Ecto neural progenitor cell (in vitro differentiated cells): ENCODE measurements at regions not wholly inside any gene's neighbourhood (a gene's known extent, or its start where the extent isn't known, plus 50 kb on each side); places are given as distances from the start of the nearest gene placed in this dataset.

ENCODE experiments used
- DNase-seq: peaks from one replicate; pipeline ENCODE4 v3.0.0-alpha.2; 2018; ENCODE audit warnings: low spot score

DNA sequence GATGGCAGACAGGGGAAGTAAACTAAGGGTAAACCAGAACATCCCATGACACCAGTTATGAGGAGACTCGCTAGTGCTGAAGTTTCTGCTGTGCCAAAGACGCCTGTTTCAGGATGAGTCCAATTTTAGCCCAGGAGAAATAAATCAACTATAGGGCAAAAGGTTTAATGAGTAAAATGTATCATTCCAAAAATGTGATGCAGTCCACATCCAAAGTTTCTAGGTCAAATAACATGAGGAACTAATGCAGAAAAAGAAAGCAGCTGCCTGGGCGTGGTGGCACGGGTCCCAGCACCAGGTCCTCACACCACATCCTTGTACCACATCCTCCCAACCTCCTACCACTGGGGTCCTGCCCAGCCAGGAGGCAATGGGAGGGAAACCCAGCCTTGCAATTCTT, 126.9 kb upstream of the CTAGE1 start:
- DNase-seq = no peak

DNA sequence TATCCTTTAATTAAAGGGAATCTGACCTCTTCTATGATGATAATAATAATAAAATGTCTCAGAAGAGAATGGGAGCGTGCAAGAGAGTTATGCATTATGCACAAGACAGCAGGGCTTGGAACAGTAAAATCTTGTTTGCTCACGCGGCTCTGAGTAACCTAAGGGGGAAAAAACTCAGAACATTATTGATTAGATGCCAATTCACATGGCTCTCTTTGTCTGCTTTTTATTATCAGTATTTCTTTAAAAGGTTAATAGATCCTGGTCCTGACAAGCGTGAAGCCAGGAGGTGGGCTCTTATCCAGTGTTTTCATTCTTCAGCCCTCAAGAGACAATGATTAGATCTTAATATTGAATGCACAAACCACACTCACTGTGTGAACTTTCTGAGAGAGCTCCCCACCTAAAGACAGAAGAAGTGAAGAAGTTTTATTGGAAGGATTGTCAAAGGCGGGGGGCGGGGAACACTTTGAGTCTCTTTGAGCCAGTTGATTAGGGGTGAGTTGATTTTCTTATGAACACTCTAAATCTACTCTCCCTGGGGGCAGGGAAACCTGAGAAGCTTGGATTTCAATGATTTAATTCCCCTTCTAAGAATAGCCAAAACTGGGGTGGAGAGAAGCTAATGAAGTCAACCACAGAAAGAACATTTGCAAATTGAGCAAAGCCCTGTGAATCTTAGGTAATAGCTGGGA, 127.5 kb upstream of the CTAGE1 start:
- no peak for DNase-seq

DNA sequence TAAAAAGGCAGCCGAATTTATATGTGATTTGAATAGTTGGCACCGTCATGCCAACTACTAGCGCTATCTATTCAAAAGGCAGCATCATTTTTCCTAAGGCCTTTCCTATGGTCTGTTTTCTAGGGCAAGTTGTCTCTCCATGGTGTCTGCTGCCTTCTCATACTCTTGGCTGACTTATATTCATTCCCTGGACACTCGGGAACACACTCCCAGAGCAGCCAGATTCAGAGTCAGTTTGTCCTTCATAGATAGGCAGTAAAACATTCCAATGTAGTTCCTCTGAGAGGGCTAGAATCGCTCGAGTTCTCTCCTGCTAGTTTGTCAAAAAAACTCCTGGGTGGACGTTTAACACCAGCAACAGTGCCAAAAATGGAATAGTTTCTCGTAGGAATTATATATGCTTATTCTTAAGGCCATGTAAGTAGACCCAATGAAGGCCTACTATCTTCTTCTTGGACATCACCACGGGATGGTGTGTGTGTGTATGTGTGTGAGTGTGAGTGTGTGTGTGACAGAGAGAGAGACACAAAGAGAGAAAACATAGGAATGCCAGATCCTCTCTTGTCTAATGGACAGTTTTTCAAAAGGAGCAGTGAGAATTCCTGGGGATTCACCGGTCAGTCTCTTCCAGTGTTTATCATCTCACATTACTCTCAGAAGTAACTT, 129.3 kb upstream of the CTAGE1 start:
- DNase-seq = no peak

DNA sequence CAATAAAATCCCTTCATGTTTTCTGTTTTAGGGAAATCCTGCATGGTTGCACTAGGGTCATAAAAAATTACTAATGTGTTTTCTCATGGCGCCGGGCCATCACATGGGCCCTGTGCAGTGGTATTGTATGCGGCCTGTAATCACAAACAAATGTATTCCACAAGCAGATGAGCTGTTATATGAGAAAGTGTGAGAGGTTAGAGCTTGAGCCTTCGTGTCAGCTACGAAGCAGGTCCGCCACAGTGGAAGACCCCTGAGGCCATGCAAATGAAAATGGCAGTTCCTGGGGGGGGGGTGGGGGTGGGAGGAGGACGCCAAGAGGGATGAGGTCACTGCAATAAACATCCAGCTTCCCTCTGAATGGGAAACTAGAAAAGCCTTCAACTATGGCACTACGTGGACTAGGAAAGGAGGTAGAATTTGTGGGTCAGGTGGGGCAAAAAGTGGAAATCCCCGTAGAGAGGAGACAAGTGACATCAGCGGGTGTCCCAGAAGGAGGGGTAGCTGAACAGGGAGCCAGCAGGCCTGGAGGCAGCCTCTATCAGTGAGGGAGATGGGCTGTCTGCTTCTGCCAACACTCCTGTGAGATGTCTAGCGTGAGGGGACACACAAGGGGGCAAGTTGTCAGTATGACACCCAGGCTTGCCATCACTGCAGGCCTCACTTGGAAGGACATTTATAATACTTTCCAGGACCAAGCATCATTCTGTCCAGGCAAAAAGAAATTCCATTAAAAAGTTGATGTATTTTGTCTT, 130.3 kb upstream of the CTAGE1 start:
- DNase-seq = no peak

DNA sequence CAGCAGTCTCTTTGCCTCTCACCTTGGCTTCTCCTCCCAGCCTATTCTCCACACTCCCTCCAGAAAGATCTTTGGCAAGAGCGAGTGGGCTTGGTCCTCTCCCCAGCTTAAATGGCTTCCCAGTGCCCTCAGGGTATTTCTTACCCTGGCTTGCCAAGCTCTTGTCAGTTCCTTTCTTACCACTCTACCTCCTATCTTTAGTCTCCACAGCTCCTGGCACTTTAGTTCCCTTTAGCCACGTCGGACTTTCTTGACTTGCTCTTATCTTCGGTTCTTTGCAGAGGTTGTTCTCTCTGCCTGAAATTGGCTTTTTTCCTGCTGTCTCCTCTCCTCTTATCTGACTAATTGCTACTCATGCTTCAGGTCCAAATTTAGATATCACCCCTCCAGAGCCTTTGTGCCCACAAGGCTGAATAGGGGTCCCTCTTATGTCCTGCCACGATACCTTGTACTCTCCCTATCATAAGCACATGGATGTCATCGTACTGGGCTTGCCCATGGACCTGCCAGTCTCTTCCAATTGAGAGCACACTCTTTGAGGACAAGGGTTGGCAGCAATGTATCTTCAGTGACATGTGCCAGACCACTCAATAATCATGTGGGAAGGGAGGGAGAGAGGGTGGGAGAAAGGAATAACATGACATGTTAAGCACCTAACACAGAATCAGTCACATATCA, 131.7 kb upstream of the CTAGE1 start:
- DNase-seq = no peak

DNA sequence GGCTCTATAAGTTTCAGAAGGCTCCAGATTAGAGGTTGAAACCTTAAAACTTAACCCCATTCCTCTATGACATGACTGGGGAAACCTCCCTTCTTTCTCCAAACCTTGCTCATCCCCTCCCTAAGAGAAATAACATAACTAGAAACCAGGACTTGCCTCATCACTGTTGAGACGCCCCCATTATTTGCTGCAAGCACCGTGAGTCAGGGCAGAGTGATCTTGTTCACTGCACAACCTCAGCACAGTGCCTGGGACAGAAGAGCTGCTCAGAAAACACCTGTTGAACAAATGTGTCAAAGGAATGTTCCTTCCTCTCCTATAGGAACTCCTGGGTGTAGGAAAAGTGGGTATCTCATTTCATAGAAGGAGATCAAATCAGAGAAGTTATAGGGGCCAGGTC, 132.7 kb upstream of the CTAGE1 start:
- DNase-seq = no peak

DNA sequence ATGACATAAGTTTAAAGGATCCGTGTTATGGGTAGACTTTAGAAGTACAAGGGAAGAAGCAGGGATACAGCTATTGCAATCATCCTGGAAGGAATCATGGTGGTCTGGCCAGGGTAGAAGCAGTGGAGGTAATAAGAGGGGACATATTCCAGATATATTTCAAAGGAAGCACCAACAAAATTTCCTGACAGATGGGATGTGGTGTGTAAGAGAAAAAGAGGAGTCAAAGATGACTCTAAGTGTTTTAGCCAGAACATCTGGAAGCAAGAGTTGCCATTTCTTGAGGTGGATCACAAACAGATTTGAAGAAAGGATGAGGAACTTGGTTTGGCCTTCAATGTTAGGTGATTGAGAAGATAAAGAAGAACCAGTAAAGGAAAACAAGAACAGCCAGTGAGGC, 133.1 kb upstream of the CTAGE1 start:
- no peak for DNase-seq

DNA sequence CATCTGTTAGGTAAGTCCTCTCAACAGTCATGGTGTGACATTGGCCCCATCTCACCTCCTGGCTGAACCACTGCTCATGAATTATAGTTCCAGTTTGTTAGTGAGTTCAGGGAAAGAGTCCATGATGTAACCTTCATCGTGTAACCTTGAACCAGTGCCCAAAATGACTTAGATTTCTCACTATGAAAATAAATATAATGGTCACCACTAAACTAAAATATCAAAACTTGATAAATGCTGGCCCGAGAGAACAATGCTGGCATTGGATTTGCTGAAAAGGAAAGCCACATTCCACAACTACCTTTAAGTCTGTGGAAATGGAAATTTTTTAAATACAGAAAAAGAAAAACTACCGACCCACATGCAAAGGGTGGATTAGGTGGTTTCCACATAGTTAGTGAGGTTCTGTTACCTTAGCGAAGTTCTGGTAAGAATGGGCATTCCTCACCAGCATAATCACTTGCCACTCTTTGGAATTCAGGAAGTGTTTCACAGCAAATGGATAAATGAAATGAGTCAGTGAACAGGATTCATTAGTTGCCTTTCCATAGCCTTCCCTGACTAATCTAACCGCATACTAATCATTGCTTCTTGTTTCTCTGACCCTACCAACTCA, 133.9 kb upstream of the CTAGE1 start:
- no peak for DNase-seq

DNA sequence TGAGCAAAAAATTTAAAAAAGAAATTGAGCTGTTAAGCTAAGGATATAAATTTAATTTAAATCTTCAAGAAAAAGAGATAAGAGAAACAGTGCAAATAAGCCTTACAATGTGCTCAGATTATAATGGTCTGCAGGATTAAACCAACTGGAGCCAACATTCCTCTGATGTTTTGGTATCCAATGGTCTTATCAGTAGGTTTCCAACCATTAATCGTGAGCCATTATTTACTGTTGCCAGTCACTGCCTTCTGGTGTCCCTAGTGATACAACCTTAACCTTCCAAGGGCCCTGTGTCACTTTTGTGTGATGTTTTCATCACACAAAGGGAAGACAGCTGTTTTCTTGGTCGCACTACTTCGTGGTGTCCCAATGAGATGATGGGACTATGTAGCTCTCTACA, 134.5 kb upstream of the CTAGE1 start:
- DNase-seq = no peak

DNA sequence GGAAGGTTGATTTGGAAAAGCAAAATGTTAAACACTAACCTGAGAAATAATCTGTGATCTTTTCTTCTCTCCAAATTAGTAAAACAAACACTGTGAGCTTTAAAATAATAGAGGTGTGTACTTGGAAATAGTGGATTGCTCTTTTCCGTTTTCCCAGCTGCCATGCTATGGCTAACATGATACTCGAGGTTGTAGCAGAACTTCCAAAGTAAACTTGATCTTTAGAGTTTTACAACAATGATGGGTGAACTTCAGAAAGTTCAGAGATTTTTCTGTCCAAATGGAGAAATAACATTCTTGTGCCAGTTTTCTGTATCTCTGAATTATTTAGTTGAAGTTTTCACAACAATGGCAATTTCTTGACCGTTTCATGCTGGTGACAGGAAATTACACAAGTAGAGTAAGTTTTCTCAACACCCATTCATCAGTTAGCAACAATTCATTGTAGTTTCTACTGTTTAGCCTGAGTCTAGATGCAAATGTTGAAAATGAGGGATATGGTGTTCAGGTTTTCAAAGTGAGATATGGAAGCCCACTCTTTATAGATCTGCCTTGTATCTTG, 135.3 kb upstream of the CTAGE1 start:
- DNase-seq = no peak

DNA sequence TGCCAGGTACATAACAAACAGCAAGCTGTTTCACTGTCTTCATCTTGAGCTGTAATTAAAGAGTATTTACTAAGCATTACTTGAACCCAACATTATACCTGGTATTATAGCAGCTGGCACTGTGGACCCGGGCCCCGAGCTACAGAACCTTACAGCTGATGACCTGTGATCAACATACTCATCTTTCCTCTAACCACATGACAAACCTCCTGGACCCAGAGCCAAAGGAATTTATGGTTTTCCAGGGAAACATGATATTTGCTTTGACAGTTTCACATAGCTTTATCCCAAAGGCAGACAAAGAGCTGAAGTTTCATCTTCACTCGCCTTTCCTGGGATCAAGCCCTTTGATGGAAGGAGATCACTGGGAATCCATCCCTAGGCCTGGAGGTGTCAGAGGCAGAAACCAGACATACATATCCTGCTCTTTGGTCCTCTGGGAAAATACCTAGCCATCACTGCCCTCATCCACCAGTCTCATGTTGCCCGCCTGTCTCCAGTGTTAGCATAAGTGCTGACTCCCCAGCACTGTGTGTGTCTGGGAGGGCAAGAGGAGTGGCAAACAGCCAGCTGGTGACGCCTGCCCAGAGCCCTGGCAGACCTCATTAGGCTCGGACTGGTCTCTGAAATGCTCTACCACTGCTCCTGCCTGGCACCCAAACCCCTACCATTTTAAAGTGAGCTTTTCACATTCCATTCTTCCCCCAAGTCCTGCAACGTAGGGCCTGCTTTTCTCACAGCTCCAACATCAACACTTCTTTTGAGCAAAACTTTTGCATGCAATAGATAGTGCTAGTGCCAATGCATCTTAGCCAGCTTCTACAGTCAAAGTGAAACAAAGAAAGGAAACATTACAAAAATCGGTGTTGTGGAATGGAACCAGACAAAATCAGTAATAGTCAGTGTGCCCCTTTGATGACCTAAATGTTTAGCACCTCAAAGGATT, 138.8 kb upstream of the CTAGE1 start:
- DNase-seq = no peak

DNA sequence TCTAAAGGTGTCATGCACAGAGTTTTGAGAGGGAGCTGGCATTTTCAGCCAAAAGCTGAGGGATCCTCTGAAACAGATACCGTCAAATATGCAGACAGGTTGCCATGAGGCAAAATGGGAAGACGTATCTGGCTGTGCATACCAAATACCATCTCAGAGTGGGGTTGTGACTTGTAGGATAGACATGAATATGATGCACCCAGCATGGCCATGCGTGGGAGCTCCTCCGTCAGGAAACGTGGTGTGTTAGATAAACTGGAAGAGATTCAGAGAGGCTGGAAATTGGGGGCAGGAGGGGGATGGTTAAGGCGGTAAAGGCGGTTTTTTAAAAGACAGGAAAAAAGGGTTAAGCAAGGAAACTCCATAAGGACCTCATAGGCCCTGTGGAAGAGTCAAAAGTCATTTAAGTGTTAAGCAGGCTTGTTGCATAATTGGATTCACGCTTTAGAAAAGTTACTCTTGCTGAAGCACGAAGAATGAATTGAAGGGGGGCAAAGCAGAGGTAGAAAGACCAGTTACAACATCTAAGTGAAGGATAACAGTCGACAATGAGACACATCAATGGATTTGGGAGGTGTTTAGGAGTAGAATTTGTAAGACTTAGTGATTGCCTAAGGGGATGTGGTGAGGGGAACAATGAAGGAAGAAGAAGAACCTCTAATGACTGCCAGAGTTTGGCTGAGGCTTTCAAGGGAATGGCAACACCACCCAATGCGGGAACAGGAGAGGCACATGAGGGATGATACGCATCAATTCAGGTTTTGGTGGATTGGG, 139.6 kb upstream of the CTAGE1 start:
- no peak for DNase-seq

DNA sequence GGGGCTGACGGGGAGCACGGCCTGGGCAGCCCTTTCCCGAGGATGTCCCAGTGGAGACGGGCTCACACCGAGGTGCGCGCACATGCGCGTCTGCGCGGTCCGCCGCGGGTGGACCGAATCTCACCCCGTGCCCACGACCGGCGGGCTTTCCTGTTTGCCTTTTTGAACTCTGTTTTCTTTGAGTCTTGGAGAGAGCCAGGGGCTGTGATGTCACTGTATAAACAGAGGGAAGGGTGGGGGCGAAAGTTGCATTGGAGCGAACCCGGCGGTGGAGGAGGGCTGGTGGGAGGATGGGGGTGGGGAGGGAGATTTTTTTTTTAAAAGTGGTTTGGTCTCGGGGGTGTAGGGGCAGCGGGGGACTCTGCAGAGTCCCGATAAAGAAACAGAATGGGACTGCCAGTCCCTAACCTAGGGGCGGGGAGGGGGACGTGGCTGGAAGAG, 141.2 kb upstream of the CTAGE1 start:
- DNase-seq = peak; percentile 54

DNA sequence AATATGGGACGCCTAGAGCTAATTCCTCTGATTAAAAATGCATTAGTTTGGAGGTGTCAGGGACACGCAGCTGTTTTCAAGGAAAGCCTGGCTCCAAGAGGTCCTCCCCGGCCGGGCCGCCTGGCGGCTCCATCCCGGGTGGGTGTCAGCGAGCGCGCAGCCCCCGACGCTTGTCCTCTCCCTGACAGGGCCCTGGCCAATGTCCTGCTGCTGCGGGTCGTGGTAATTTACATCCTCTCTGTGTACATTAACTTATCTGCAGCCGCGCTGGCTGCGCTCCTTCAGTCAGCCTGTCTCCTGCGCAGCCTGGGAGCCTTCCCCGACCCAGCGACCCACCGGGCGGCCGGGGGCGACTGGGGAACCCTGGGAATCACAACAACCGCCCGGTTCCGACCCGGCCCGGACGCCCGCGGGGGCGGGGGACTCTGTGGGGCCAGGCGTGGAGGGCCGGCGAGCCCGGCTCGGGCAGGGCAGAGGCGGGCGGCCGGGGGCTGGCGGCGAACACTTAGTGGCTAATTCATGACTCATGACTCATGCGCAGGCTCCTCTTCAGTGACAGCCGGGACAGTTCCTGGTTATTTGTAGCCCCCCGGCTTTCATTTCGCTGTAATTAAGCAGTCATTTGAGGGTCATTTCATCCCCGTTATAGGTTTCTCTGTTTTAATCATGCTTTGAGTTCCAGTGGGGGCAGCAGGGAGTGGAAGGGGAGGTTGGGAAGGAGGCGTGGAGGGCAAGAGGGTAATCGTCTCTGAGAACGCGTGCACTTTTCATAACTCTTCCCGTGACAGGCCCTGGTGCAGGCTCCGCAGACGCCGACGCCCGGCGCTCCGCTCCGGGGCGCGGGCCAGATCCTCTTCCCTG, 141.9 kb upstream of the CTAGE1 start:
- DNase-seq = peak; percentile 78

DNA sequence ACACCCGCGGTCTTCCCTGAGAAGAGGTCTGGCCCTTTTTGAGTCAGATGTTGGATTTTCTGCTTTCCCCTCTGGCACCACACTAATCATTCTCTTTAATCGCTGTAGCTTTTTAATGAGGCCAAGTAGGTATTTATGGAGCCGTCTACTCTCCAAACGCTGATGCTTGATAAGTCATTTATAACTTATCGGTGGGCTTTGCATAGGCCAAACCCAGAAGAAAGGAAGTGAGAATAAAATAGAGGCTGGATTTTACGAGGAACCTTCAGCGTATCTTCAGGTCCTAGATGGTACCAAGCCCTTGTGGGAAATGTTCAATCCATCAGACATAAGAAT, 142.5 kb upstream of the CTAGE1 start:
- DNase-seq = no peak

DNA sequence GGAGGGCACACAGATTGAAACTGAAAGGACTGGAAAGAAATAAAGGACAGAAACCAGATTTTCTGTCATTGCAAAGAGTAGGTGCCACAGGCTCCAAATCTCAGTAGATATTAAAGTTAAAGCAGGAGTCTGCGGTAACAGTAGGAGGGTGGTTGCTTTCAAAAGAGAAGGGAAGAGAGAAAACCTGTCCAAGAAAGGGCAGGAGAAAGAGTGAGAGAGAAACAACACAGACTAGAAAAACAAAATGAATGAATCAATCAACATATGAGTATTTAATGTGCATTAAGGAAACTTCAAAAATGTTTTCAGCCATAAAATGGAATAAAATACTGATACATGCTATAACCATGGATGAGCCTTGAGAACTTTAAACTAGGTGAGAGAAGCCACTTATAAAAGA, 143.1 kb upstream of the CTAGE1 start:
- no peak for DNase-seq

DNA sequence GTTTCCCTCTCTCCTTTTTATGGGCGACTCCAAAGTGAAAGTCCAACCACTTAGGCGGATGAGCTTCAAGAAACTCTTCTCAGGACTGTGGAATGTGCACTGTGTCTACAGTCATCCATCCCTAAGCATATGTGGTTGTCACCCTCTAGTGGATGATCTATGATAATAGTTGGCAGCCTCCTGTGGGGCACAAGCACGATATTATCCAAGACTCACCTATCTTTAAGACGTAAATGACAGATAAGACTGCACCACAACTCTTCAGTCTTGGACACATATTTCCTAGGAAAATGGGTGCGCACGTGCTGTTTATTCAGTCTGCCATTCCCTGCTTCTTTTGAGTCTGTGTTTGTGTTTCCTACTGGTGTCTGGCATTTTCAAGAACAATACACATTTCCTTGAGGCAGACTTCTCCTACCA, 145.5 kb upstream of the CTAGE1 start:
- DNase-seq = no peak

DNA sequence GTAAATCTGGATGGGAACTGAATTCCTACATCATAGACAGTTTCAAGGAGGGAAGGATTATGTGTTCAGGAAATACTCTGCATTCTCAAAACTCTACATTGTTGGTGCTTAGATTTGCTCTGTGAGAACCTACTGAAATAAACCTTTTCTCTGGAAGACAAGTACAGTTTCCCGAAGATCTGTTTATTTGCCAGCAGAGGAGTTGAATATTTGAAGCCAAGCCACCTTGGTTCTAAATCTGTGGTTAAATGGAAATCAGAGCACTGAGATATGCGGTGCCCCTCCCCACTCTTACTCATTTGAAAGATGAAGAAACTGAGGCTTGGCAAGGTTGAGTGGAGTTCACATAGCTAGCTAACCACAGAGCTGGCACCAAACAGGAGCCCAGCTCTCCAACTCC, 146.3 kb upstream of the CTAGE1 start:
- no peak for DNase-seq
